ENCODE measurements at regions not wholly inside any gene's neighbourhood (a gene's known extent, or its start where the extent isn't known, plus 50 kb on each side); places are given as distances from the start of the nearest gene placed in this dataset.

- Histone ChIP-seq H3K4me3 (ENCODE audit: low read depth in 2 of 2, low read length in 1 of 2) (no peak overlapping the region), H3K4me2 (peak overlapping the region; percentile 19; the same call in 1 of the 2 replicates), H3F3A (replicated peaks; ENCODE audit: insufficient read depth) (peaks cover 4% of the 10 kb centered on the region), H3K9me3 (no peaks in the 10 kb centered on the region), H3K9ac (no peak overlapping the region), H2AFZ (ENCODE audit: low read depth) (no peak overlapping the region), H3K4me1 (ENCODE audit: control insufficient read depth in 1 of 2, insufficient read depth in 2 of 2, low read depth in 1 of 2, low read length in 1 of 2) (peaks cover 9 to 22% of the 10 kb centered on the region in 2 experiments), H3K79me2 (ENCODE audit: insufficient read depth) (no peaks in the 10 kb centered on the region), H3K36me3 (replicated peaks in 1 of 2; ENCODE audit: control insufficient read depth in 1 of 2, insufficient read depth in 2 of 2, low read length in 1 of 2) (no peaks in the 10 kb centered on the region), H3K27ac (ENCODE audit: low read depth in 2 of 2, low read length in 1 of 2) (peak overlapping the region; percentile 70 to 98; a peak in 3 of 4 replicates), H4K20me1 (ENCODE audit: insufficient read depth) (no peaks in the 10 kb centered on the region), H3K27me3 (ENCODE audit: insufficient read depth) (no peaks in the 10 kb centered on the region), H3K9me2 (no peaks in the 10 kb centered on the region)
- ChIA-PET CTCF (interaction anchor here (1.1 to 1.6 kb wide), 7 partner anchors 12 to 527 kb away, joined by 3 to 6 read pairs (median 4); no protein-coding TSS in a partner anchor), POLR2A (interaction anchor here (0.6 to 1.0 kb wide), 3 partner anchors 29 to 526 kb away, joined by 3 read pairs; no protein-coding TSS in a partner anchor)
- DNase-seq, result no peak
- WGBS (ENCODE audit: low lambda C conversion rate), result 61% methylated on average over 5 of the region's 5 CpGs
- TF ChIP-seq RXRA (IDR thresholded peaks at IDR 0.05; ENCODE audit: borderline replicate concordance, low read depth) (no peak), NRF1 (IDR thresholded peaks at IDR 0.05; ENCODE audit: low read depth, low read length) (no peak), IRF3 (IDR thresholded peaks at IDR 0.05; ENCODE audit: low read depth, low read length) (no peak), CHD2 (IDR thresholded peaks at IDR 0.05; ENCODE audit: low read length, partially characterized antibody) (no peak), TAF1 (IDR thresholded peaks at IDR 0.05; ENCODE audit: borderline replicate concordance, low read depth, low read length) (no peak), USF2 (IDR thresholded peaks at IDR 0.05; ENCODE audit: borderline replicate concordance, low read depth, low read length) (no peak), FOSL2 (IDR thresholded peaks at IDR 0.05; ENCODE audit: borderline replicate concordance, low read depth) (no peak), JUND (IDR thresholded peaks at IDR 0.05) (no peak), TEAD4 (IDR thresholded peaks at IDR 0.05; ENCODE audit: borderline replicate concordance, insufficient read depth) (no peak), ELF1 (IDR thresholded peaks at IDR 0.05) (no peak), RFX5 (IDR thresholded peaks at IDR 0.05; ENCODE audit: low read length) (no peak), POLR2AphosphoS5 (IDR thresholded peaks at IDR 0.05; ENCODE audit: low read depth, low read length) (no peak), EP300 (IDR thresholded peaks at IDR 0.05; ENCODE audit: borderline replicate concordance in 1 of 2, low read depth in 1 of 2, low read length in 1 of 2) (no peak), TCF12 (IDR thresholded peaks at IDR 0.05) (no peak), EZH2phosphoT487 (IDR thresholded peaks at IDR 0.05; ENCODE audit: borderline replicate concordance, low read depth) (no peak), FOXM1 (IDR thresholded peaks at IDR 0.05; ENCODE audit: low read depth) (no peak), RCOR1 (IDR thresholded peaks at IDR 0.05; ENCODE audit: low read length) (no peak), MEF2A (IDR thresholded peaks at IDR 0.05; ENCODE audit: borderline replicate concordance, low read depth) (no peak)
- TF ChIP-seq, protein P1, sequence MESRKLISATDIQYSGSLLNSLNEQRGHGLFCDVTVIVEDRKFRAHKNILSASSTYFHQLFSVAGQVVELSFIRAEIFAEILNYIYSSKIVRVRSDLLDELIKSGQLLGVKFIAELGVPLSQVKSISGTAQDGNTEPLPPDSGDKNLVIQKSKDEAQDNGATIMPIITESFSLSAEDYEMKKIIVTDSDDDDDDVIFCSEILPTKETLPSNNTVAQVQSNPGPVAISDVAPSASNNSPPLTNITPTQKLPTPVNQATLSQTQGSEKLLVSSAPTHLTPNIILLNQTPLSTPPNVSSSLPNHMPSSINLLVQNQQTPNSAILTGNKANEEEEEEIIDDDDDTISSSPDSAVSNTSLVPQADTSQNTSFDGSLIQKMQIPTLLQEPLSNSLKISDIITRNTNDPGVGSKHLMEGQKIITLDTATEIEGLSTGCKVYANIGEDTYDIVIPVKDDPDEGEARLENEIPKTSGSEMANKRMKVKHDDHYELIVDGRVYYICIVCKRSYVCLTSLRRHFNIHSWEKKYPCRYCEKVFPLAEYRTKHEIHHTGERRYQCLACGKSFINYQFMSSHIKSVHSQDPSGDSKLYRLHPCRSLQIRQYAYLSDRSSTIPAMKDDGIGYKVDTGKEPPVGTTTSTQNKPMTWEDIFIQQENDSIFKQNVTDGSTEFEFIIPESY (IDR thresholded peaks at IDR 0.05; ENCODE audit: borderline replicate concordance, low read depth), result no peak
- TF ChIP-seq, protein P2, sequence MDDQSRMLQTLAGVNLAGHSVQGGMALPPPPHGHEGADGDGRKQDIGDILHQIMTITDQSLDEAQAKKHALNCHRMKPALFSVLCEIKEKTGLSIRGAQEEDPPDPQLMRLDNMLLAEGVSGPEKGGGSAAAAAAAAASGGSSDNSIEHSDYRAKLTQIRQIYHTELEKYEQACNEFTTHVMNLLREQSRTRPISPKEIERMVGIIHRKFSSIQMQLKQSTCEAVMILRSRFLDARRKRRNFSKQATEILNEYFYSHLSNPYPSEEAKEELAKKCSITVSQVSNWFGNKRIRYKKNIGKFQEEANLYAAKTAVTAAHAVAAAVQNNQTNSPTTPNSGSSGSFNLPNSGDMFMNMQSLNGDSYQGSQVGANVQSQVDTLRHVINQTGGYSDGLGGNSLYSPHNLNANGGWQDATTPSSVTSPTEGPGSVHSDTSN (IDR thresholded peaks at IDR 0.05), result no peak
Measured at GRCh38 chr5:56311306-56311905, 78.3 kb upstream of the ANKRD55 start.
